Islet precursor cell (in vitro differentiated cells): ENCODE measurements at regions not wholly inside any gene's neighbourhood (a gene's known extent, or its start where the extent isn't known, plus 50 kb on each side); places are given as distances from the start of the nearest gene placed in this dataset.
"Not testable (repeated sequence)": the region's sequence is repeated elsewhere in the genome, so short reads cannot be mapped to it uniquely, and the experiment has no call there.

Source experiments
- DNase-seq: peaks from one replicate; pipeline ENCODE4 v3.0.0-alpha.2; 2018

DNA sequence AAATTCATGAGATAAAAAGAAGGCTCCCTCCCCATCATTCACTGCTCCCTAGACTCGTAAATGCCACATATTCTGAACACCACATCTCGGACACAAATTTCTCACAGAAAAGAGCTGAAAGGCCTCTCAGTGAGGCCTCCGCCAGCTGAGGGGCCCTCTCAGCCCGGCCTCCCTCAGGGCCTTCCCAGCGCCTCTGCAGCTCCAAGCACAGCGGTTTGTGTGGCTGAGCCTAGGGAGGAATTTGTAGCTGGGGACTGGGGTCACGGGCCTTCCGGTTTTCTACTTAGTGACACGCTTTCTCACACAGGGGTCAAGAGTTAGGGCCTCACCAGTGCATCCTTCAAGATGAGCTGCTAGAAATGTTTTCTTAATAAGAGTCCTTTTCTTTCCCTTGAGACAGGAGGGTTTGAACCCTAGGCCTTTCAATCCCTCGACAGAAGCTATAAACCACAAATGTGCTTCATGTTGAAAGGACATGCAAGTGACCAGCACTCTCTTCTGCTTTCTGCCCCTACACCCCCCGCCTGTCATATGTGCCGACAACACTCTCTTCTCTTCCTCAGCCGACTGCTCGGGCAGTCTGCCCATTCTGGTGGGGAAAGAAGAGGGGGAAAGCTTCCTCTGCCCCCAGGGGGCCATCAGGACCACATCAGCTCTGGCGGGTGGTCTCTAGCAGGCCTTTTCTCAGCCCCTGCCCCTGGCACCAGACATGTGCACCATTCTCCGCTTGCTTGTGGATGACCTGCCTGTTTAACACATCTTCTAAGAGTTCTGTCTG, 104.9 kb downstream of the CHIC2 start:
- peak; percentile 54 for DNase-seq

DNA sequence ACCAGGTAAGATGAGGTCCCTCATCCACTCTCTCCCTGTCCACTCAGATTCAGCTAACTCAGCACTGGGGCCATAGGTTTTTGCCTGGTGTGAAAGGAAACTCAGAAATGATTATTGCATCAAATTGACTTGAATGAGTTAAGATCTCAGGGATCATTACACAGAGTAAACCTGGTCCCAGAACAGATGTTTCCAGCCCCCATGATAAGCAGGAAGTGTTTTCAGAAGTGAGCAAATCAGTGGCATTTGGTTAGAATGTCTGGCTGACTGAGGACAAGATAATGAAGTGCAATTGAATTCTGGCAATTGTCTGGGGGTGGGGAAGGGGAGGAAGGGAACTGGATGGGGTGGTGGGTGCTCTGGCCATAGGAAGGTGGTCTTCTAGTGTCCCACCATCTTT, 108.0 kb downstream of the CHIC2 start:
- DNase-seq, result no peak

DNA sequence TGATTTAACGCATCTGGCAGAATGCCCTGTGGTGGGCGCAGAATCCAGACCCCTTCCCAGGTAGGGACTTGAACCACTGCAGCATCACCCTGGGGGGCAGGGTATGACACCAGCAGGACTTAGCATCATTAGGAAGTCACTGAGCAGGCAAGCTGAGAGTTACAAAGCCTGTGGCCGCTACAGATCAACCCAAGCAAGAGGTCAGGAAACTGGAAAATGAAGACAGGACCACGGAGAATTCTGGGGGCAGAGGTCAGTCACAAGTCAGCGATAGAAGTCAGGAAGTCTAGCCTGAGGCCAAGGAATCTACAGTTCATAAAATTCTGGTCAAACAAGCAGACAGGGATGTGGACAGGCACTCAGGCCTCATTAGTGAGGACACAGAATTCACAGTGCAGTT, 108.4 kb downstream of the CHIC2 start:
- DNase-seq, result peak; percentile 85

DNA sequence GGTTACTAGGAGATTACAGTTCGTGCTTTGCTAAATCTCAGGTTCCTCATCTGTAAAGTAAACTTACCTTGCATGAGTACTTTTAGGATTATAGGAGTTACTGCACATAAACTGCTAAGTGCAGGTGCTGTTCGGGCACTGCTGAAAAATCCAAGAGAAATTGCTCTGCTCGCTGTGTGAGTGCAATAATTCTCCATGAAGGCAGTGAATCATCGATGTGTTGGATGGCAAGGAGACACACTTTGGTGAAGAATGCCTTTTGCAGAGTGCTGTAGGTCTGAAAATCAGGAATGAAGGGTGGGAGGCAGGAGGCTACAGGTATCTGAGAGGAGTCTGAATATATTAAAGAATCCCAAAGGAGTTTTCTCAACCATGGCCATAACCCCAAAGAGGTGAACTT, 113.0 kb downstream of the CHIC2 start:
- DNase-seq, result peak; percentile 25

DNA sequence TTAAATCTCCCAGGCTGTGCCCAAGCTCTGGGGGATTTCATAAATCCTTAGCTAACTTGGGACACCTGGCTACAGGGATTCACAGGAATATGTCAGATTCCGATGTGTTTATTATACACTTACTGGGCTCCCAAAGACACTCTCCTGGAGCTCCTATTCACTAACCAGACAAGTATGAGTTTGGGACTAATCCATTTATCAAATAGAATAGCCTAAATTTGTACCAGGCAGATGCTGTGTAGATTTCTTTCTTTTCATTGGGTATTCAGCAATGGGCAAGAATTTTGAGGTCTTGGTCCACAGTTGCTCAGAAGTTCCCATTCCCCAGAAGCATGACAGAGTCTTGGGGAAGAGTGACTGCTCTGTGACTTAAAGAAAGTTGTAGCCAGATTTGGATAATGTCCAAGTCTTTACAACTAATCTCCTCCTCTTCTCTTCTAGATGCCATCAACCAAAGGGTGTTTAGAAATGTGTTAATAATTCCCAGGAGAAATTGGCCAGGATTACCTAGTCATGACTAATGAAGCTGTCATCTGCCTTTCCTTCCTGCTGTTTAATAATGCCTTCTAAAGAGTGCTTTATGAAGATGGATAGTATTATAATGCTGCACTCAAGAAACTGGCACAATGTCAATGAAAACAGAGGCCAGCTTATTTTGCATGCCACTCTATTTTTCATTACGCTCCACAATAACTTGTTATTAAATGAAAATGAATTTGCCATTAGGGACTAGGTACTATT, 120.9 kb downstream of the CHIC2 start:
- DNase-seq, result no peak

DNA sequence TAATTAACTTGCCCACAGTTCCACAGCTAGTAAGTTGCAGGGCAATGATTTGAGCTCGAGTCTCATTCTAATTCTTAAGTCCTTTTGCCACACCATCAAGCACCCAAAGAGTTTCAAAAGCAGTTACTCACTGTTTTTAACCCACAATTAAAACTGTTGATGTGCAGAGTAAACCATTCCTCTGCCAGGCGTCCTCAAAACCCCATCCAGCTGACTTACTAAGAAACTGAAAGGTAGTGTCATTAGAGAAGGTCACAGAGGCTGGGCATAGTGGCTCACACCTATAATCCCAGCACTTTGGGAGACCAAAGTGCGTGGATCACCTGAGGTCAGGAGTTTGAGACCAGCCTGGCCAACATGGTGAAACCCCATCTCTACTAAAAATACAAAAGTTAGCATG, 121.7 kb downstream of the CHIC2 start:
- DNase-seq, result no peak

DNA sequence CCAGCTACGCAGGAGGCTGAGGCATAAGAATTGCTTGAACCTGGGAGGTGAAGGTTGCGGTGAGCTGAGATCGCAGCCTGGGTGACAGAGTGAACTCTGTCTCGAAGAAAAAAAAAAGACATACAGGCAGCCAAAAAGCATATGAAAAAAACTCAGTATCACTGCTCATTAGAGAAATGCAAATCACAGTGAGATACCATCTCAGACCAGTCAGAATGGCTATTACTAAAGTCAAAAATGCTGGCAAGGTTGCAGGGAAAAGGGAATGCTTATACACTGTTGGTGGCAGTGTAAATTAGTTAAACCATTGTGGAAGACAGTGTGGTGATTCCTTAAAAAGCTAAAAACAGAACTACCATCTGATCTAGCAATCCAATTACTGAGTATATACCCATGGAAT, 123.1 kb downstream of the CHIC2 start:
- DNase-seq, result no peak

DNA sequence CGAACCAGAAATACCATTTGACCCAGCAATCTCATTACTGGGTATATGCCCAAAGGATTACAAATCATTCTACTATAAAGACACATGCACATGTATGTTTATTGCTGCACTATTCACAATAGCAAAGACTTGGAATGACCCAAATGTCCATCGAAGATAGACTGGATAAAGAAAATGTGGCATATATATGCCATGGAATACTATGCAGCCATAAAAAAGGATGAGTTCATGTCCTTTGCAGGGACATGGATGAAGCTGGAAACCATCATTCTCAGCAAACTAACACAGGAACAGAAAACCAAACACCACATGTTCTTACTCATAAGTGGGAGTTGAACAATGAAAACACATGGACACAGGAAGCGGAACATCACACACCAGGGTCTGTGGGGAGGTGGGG, 124.5 kb downstream of the CHIC2 start:
- DNase-seq, result not testable (repeated sequence)

DNA sequence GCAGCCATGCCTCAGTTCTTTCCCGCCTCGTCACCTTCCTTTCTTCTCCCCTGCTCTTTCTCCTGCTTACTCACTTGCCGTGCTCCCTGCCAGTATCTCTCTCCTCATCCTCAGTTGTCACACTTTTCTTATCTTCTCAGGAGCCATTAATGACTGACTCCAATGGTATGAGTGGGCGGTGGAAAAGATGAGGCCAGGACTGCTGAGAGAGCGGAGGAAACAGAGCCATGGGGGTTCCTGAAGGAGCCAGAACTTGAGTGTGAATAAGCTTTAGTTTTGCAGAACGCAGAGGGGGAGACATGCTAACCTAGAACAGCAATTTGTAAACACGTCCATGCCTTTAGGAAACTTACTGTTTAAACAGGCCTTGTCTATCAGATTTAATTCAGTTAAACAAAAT, 126.5 kb downstream of the CHIC2 start:
- peak; percentile 86 for DNase-seq

DNA sequence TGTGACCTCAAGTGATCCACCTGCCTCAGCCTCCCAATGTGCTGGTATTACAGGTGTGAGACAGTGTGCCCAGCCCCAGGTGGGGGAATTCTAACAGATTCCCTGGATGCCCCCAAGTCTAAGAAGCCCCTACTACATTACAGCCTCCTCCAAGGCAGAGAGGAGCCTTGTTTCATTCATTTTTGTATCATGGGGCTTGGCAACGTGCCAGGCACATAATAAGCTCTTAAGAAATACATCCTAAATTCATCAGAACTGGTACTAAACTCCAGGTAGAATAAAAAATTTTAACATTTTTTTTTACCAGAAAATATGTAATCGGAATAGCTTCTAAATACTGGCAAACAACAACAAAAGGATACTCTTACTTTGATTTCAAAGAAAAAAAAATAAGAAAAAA, 127.1 kb downstream of the CHIC2 start:
- no peak for DNase-seq

DNA sequence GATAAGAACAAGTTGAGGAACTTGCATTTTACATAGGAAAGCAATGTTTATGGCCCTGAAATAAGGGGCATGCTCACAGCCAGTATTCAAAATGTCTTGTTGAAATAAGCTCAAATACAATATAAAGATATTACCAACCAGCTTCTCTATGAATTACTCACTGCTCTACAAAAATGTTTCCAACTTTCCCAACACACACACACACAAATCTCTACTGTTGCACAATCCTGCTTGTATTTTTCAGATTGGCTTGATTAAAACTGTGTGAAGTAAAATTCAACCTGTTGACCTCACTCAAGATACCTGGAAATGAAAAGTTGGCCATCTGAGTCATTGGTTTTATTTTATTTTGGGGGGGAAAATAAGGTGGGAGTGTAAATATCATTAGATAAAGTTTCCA, 128.6 kb downstream of the CHIC2 start:
- no peak for DNase-seq

DNA sequence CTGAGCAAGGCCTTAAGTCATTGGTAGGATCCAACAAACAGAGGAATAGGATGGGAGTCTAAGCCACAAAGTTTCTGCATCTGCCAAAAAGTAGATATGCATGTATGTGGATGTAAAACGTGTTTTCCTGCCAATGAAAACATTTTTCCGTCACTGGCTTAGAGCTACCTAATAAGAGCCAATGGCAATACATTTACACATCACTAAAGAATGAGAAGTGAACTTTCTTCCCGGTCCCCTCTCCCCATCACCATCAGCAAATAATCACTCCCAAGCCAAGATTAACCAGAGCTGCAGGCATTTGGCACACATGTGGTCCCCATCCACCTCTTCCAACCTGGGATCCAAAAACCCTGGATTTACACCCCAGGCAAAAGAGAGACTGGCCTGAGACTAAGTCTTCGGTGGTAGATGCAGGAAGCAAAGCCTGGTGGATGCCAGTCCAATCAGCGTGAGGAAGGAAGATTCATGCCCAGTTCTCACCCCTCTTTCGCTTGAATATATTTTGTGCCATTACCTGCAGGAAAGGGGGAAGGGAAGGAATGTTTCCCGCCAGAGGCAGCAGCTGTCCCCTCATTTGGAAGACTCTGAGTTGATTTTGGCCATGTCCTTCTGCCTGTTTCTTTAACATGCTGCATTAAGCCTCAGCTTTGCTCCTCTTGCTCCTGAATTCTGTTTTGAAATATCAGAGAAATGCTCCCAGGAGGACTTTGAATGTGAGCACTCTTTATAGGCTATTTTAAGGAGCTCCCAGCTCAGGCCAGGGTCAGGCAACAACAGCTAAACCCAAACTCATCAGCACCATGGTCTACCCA, 131.4 kb downstream of the CHIC2 start:
- DNase-seq, result no peak

DNA sequence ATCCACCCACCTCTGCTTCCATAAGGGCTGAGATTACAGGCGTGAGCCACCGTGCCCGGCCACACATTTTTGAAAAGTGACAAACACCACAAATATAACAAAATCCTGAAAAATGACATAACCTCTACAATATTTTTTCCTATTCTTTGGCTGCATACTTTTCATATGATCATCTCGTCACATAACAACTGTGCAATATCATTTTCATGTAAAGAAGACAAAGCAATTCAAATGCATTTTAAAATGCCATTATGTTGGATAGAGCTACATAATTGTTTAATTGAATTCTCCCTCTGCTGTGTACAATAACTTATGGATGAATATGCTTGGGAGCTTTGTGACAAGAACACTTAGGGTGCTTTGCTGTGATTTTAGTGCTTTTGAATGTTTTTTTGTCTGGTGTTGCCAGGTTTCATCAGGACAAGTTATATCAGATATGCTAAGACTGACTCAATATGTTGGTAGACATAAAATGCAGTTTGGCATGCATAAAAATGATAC, 132.9 kb downstream of the CHIC2 start:
- DNase-seq, result no peak

DNA sequence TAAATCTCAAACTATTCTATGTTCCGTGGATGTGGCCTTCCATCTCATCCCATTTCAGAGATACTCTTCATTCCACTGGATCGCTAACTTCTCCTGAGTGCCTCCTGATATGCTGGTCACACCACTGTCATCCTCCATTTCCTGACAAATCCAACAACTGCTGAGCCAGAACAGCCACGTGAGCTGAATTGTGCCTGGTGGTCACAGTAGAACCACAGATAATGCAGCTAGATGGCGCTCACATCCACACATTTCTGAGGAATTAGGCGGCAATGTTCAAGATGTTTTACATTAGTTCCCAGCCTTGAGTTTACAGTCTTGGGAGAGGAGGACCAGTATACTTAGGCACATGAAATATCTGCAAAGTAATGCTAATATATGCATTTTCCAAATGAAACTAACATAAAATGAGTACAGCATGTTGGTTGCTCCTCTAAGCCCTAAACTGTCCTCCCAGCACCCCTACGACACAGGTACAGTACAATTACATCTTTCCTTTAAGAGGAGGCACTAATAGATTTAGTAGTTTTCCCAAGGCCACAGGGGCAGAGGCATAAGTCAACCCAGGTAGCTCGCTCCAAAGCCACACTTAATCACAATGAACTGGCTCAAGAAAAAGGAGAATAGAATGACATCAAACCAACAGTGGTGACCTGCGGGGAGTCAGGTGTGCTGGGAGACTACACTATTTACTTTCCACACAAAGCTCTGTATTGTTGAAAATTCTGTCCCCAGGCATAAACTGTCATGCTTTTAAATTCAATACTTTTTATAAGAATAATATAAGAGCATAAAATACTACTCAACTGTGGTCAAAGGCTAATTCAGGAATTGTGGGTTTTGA, 134.2 kb downstream of the CHIC2 start:
- peak; percentile 90 for DNase-seq

DNA sequence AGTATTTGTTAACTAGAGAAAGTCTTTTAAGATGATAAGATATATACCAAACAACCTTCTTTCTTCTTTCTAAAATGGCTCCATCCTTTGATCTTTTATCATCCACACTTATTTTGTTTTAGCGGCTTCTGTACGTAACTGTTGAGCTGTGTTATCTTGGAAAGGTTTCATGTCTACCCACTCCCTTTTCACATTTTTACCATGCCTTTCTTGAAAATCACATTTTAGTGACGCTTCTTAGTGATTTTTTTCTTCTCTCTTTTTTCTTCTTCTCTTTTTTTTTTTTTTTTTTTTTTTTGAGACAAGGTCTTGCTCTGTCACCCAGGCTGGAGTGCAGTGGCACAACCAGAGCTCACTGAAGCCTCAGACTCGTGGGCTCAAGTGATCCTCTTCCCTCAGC, 135.1 kb downstream of the CHIC2 start:
- DNase-seq, result no peak

DNA sequence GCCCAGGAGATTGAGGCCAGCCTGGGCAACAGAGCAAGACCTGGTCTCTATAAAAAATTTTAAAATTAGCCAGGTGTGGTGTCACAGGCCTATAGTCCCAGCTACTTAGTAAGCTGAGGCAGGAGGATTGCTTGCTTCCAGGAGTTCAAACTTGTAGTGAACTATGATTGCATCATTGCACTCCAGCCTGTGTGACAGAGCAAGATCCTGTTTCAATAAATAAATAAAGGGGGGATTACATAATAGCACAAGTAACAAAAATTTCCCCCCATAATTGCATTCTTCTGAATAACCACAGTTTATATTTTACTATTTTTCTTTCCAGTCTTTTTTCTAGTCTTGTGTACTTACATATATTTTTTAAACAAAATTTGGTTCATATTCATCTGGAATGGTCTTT, 135.6 kb downstream of the CHIC2 start:
- no peak for DNase-seq

DNA sequence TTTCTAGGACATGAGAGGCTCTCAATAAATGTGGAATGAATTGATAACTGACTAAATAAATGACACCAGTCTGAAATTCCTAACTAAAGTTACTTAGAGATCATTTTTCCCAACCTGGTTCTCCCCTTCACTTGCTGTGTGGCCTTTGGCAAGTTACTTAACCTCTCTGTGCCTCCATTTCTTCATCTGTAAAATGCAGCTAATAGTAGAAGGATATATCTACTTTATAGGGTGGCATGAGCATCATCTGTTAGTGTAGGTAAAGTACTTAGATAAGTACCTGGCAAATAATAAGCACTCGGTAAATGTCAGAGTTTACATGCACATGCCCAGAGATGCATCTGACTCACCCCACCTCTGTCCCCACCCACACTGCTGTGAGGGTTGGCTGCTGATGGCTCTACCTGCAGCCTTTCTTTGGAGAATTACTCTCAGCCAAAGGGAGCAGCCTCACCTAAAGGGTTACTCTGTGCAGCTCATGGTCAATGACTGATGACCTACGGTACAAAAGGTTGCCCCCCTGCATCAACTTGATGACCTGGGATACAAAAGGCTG, 139.3 kb downstream of the CHIC2 start:
- DNase-seq, result no peak

DNA sequence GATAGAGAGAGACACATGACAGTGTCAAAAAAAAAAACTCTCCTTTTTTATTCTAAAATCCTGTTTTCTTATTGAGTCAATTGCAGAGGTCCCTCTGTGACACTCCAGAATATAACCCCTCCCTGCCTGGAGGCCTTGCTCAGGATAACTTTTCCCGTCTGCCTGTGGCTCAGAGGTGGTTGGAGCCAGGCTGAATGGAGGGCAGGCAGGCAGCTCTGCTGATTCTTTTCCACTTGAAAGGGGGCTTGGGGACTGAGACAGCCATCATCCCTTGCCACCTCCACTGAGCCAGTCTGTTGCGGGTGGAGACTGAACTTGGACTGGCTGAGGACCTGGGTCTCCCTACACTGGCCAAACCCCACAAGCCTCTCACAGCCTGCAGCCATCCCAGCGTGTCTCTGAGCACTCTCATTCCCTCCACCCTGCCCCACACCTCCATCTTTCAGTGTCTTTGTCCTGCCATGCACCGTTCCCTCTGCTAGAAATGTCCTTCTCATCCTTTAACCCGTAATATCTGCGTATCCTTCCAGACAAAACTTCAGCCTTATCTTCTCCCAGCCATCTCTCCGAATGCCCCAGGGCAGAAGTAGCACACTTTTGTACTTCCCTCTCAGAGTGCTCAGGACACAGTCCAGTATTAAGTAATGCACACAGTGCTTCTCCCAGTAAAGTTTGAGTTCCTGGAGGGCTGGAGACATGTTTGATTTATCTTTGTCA, 139.9 kb downstream of the CHIC2 start:
- peak; percentile 74 for DNase-seq

DNA sequence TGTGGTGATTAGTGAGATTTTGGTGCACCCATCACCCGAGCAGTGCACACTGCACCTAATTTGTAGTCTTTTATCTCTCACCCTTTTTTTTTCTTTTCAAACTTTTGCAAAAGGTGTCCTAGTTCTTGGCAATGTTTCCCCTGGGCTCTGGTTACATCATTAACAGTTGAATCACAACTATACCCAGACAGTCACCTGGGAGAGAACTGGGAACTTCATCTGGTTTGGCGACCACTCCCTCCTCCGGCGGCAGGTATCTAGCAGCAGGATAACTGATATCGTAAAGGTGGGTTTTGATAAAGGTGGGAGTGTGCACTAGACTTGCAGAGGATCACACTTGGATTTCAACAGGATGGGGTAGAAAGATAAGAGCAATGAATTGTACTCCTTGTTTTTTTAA, 140.5 kb downstream of the CHIC2 start:
- DNase-seq, result no peak

DNA sequence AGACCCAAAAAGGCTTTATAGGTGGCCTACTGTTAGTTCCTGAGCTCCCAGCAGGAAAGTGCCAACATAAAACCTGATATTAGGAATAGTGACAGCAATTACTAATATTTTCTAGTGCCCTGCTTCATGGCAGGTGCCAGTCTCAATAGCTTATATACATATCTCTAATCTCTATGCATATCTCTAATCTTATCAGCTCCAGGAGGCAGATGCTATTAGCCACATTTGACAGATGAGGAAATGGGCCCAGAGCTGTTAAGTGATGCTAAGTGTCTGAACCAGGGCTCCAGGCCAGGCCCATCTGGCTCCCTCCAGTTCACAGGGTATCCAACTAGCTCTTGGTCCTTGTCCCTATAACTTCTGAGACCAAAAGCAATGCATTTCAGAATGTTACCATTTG, 142.5 kb downstream of the CHIC2 start:
- no peak for DNase-seq

DNA sequence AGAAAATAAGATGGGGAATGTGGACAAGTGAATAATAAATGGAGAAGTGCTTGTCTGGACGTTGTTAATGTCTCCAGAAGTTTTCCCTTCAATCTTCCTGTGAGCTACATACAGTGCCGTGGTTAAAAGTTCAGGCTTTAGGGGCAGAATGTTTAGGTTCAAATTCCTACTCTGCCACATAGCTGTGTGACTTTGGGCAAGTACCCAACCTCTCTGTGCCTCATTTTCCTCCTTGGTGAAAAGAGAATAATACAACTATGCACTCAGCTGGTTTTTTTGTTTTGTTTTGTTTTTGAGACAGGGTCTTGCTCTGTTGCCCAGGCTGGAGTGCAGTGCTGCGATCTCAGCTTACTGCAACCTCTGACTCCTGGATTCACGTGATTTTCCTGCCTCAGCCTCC, 143.5 kb downstream of the CHIC2 start:
- DNase-seq, result no peak

DNA sequence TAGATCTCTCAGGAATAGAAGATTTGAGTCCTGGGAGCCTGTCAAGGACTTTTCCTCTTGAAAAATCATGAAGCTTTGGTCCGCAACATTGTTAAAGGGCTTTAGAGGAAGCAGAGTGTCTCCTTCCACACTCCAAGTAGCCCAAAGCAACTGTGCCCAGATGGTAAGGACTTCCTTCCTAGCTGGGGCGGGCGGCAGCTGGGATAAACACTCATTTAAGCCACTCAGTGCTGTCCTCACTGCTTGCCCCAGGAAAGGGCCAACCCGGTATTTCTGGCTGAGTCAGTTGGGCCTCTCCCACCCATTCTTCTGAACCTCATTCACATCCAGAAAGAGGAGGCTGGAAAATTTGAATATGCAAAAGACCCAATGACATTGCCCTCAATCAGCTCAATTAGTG, 144.3 kb downstream of the CHIC2 start:
- peak; percentile 60 for DNase-seq
